Esophagus mucosa (tissue), 1 donor: ENCODE measurements at regions not wholly inside any gene's neighbourhood (a gene's known extent, or its start where the extent isn't known, plus 50 kb on each side); places are given as distances from the start of the nearest gene placed in this dataset.
"Not testable (repeated sequence)": the region's sequence is repeated elsewhere in the genome, so short reads cannot be mapped to it uniquely, and the experiment has no call there.

ENCODE experiments used
- ATAC-seq: fragments of 200-7000 bp; cut with Tn5 transposase; one replicate; pipeline ENCODE4 v1.9.1; 2020
- donor health status: DM: yes; HTN: yes; CAD: no.

DNA sequence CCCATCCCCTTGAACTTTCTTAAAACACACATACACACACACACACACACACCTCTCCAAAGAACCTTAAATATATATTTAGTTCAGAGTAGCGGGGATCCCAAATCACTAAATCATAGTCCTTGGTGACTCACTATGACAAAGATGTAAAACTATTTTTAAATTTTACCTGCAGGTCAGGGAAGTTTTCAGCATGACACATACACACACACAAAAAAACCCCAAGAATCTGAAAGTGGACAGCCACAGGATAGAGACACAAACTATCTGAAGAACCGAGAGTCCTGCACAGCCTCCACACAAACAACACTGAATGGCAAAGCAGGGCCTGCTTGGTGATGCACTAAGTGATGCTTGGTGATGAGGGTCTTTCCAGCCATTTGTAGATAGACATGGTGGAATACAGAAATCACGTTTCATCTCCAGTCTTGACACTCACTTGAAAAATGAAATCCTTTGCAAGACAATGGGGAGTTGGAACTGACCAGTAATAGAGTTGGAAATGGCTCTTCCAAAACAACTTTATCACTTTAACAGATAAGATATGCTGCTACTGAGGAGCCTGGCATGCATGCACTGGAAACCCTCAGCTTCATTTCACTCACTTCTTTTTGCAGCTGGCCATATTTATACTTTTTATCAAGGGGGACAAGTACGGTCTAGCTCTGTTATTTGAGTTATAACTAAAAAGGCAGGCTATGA lies 307.3 kb downstream of the RAPGEF2 start:
- ATAC-seq = no peak

- no peak for ATAC-seq
Measured at GRCh38 chr4:159410891-159411290, 308.0 kb downstream of the RAPGEF2 start.

GRCh38 chr4:159413306-159413943 lies 310.5 kb downstream of the RAPGEF2 start:
- ATAC-seq = no peak

DNA sequence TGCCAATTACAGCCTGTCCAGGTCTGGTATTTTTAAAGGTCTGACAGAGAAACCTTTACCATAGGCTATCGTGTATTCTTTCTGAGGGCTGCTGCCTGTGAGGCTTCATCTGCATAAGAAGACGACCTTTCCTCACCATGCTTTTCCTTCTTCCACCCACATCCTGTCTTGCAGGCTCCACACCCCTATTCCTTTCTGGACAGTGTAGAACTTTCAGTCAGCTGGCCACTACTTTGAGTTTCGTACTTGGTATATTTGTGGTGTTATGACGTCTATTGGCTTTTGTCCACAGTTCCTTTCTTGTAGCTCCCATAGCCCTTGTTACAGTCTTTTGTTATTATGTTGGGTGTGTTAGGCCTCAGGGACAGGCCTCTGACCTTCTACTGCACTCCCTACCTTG lies 311.4 kb downstream of the RAPGEF2 start:
- no peak for ATAC-seq

DNA sequence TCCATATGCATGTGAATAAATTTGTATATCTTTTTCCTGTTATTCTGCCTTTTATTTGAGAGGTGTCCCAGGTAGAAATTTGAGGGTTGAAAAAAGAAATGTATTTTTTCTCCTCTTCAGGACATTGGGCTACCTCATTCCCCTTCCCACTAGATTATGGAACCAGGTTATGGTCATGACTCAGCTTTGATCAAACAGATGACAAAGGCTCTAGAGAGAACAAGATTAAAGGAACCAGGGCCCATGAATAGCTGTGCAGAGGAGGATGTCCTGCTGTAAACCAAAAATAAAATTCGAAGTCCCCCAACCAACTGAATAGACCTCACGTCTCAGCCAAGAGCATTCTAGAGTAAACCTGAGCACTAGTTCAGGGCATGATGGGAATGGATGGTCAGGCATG lies 313.2 kb downstream of the RAPGEF2 start:
- no peak for ATAC-seq

DNA sequence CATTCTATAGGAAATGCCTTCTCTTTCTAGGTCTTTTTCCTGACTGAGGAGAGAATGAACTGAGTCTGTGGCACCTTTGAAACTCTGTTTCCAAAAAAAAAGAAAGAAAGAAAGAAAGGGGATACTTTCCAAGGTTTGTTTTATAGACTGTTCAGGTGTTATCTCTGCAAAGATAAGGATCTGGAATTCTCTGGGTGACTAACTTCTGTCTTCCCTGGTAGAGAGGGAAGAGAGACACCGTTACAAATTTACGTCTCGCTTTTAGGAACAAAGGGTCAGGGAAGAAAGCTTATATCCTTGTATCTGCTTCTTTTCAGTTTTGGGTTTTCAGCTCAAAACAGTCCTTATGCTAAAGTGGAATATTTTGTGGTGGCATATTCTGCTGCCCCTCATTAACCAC lies 314.1 kb downstream of the RAPGEF2 start:
- ATAC-seq = no peak

DNA sequence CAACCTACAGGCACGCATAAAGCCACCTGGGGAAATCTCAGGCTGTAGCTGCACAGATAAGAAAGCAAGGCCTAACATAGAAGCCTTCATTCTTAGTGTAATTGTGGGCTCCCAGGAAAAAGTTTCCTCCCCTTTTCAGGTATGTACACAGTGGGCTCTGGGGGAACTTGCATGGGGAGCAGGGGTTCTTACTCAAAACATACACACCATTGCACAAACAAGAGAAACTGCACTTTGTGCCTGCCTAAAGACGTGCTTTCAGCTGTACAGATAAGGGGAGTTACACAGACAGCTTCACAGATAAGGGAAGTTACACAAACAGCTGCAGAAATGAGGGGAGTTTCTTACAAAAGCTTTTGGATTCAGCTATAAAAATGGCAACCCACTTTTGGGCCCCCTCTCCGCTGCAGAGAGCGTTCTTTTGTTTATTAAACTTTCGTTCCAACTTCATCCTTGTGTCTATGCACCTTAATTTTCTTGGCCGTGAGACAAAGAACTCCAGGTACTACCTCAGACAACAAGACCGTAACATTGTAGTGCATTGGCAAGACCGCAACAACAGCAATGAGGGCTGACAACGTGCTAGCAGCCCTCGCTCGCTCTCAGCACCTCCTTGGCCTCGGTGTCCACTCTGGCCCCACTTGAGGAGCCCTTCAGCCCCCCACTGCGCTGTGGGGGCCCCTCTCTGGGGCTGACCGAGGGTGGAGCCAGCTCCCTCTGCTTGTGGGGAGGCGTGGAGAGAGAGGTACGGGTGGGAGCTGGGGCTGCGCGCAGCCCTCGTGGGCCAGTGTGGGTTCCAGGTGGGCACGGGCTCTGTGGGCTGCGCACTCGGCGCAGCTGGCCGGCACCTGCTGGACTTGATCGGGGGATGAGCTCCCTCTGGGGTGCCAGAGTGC lies 317.5 kb downstream of the RAPGEF2 start:
- ATAC-seq = no peak

GRCh38 chr4:159421058-159421419 lies 318.2 kb downstream of the RAPGEF2 start:
- not testable (repeated sequence) for ATAC-seq

DNA sequence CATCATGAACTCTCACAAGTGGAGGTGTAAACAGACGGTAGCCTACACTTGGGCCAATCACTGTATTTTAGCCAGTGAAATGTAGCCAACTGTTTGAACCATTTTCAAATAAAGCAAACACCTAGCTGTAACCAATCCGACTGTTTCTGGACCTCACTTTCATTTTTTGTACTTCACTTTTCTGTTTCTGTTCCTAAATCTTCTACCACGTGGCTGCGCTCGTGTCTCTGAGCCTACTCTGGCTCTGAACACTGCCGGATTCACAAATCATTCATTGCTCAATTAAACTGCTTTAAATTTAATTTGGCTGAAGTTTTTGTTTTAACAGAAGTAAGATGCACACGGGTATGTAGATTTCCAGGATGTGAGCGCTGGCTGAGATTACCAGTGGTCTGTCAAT lies 319.1 kb downstream of the RAPGEF2 start:
- ATAC-seq = no peak

DNA sequence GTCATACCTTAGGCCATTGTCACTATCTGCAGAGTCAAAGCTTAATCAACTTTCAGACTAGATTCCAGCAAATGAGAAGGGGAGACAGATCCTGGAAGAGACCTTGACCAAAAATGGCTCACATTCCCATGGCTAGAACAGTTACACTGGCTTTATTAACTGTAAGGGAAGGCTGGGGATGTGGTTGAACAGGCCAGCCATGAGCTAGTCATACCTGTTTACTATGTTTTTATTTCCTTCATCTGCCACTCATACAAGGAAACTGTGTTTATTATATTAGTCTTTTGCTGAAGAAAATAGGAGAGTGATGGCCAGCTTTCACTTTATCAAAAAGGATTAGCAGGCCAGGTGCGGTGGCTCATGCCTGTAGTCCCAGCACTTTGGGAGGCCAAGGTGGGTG lies 319.7 kb downstream of the RAPGEF2 start:
- peak; percentile 81 for ATAC-seq

DNA sequence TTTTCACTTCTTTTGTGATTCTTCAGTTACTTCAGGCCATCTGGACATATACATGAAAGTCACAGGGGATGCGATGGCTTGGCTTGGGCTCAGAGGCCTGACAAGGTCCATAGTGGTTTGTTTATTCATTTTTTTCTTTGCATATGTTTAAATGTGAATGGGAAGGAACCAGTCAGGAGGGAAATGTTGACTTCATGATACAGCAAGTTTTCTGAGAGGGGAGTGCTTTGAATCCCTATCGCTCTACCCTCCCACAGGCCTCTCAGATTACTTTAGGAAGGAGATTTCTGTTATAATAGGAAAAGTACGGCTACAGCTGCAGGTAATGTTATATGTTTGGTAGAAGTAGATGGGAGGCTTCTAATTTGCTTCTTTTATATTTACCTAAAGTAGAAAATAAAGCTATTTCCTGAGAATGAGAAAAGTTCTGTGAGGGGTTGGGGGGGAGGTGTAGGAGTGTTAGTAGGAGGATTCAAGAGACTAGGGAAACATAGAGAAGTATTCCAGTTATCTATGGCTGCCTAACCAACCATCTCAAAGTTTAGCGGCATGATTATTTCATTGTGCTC lies 322.9 kb downstream of the RAPGEF2 start:
- no peak for ATAC-seq

- ATAC-seq = no peak
Measured at GRCh38 chr4:159428293-159428692, 325.4 kb downstream of the RAPGEF2 start.

GRCh38 chr4:159428975-159429692 lies 326.3 kb downstream of the RAPGEF2 start:
- no peak for ATAC-seq

GRCh38 chr4:159429693-159430035 lies 326.8 kb downstream of the RAPGEF2 start:
- no peak for ATAC-seq

- no peak for ATAC-seq
Measured at GRCh38 chr4:159430896-159431295, 328.0 kb downstream of the RAPGEF2 start.

- ATAC-seq = no peak
Measured at GRCh38 chr4:159432436-159432835, 329.6 kb downstream of the RAPGEF2 start.

- no peak for ATAC-seq
Measured at GRCh38 chr4:159433337-159433736, 330.5 kb downstream of the RAPGEF2 start.

- peak; percentile 56 for ATAC-seq
Measured at GRCh38 chr4:159434114-159434870, 331.4 kb downstream of the RAPGEF2 start.

GRCh38 chr4:159434871-159435241 lies 332.0 kb downstream of the RAPGEF2 start:
- no peak for ATAC-seq

GRCh38 chr4:159435561-159436023 lies 332.7 kb downstream of the RAPGEF2 start:
- ATAC-seq = no peak

DNA sequence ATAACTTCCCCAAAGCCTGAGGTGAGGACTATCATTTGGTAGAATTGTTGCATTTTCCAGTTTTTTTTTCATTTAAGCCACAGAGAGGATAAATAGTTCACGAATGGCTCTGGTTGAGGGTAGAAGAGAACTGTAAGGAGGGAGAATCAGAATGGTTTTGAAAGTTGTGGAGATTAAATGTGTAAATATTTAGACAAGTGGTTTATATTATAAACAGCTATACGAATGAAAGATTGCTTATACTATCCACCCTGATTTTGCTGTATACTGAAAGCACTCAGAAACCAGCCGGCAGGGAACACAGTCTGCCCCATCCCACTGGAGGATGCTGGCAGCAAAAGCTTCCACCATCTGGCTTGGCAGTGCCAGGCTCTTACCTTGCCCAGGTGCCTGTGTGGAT lies 341.1 kb downstream of the RAPGEF2 start:
- no peak for ATAC-seq

GRCh38 chr4:159444678-159445077 lies 341.8 kb downstream of the RAPGEF2 start:
- no peak for ATAC-seq
